Psoas muscle (tissue), 7 donors: ENCODE measurements at regions not wholly inside any gene's neighbourhood (a gene's known extent, or its start where the extent isn't known, plus 50 kb on each side); places are given as distances from the start of the nearest gene placed in this dataset.

Source experiments
- ATAC-seq, 4 donors: fragments of 200-7000 bp; cut with Tn5 transposase; one replicate each; pipeline ENCODE4 v1.9.1; 2020; ENCODE audit warnings: moderate library complexity in 3 of 4, mild to moderate bottlenecking in 2 of 4
- DNase-seq, 2 donors: peaks; one replicate each; pipeline ENCODE4 v3.0.0-alpha.2; 2020
- H3K27ac ChIP-seq: fragments of 200-600 bp; one replicate; pipeline ENCODE4 v1.8.0; 2022
- H3K27me3 ChIP-seq, 3 donors: fragments of 200-600 bp in 1 of 3; one replicate each; pipeline versions ENCODE4 v1.6.1 to v1.8.0; 2013 to 2022; ENCODE audit warnings: low read length in 2 of 3, mild to moderate bottlenecking in 2 of 3, moderate library complexity in 1 of 3; ENCODE audit not compliant: insufficient read depth in 3 of 3
- H3K36me3 ChIP-seq, 2 donors: fragments of 200-600 bp in 1 of 2; one replicate each; pipeline versions ENCODE4 v1.6.1 to v1.8.0; 2013 to 2022; ENCODE audit warnings: low read depth in 1 of 2, mild to moderate bottlenecking in 1 of 2, moderate library complexity in 1 of 2; ENCODE audit not compliant: insufficient read depth in 1 of 2
- H3K4me1 ChIP-seq: fragments of 200-600 bp; one replicate; pipeline ENCODE4 v1.8.0; 2022
- H3K4me3 ChIP-seq: fragments of 200-600 bp; one replicate; pipeline ENCODE4 v1.8.0; 2022; ENCODE audit warnings: mild to moderate bottlenecking
- H3K9me3 ChIP-seq: fragments of 200-600 bp; one replicate; pipeline ENCODE4 v1.8.0; 2022
- CTCF ChIP-seq: fragments of 200-600 bp; IDR thresholded peaks from one replicate; pipeline ENCODE4 v1.8.0; 2022; ENCODE audit warnings: antibody characterized with exemption
- WGBS, 3 donors: extraction: QIAGEN DNeasy Blood & Tissue Kit; methylation state at CpG; one replicate each; pipeline versions ENCODE4 v1.1.6 to v1.1.7; 2013; 5-methylcytosine and 5-hydroxymethylcytosine counted together
- intact Hi-C, 2 donors: fragments of 100-400 bp; cut with DNase I; formaldehyde crosslinking; loops; one replicate each; pipeline versions ENCODE4 v1.11.0 to v1.14.2; 2022
- donor health status: healthy with polysubstance abuse.
- donor health status: DM: no; HTN: no; CAD: no; lungs with moderate emphysema.
- donor health status: Bipolar disorder and iron deficiency.
- donor health status: healthy.
- donor health status: DM: yes; HTN: yes; CAD: no.
- donor health status: DM: no; HTN: no; CAD: no.
- donor health status: DM: yes; HTN: yes; CAD: no.

GRCh38 chr9:135225619-135226228 is 138.3 kb downstream of the OLFM1 start:
- peak in 1 of 2 donors; percentile 3 for DNase-seq
- H3K9me3 ChIP-seq: no peaks in the 10 kb centered on the region
- no peak for ATAC-seq
- no peak for TF ChIP-seq CTCF
- no peak overlapping the region for H3K27ac ChIP-seq
- no peaks in the 10 kb centered on the region for H3K4me1 ChIP-seq
- 91 to 94% (median 93%) methylated on average over 11 of the region's 11 CpGs for WGBS, 3 donors
- no peak overlapping the region for H3K4me3 ChIP-seq
- intact Hi-C loops: no loop called here
- peaks cover 0 to 39% (median 8%) of the 10 kb centered on the region in 3 donors for H3K27me3 ChIP-seq
- no peaks in the 10 kb centered on the region for H3K36me3 ChIP-seq

GRCh38 chr9:135226369-135227050 is 139.0 kb downstream of the OLFM1 start:
- no peaks in the 10 kb centered on the region for H3K4me1 ChIP-seq
- intact Hi-C loops: no loop called here
- H3K27me3 ChIP-seq: peaks cover 0 to 38% (median 8%) of the 10 kb centered on the region in 3 donors
- no peak overlapping the region for H3K27ac ChIP-seq
- H3K9me3 ChIP-seq: no peaks in the 10 kb centered on the region
- TF ChIP-seq CTCF: no peak
- WGBS, 3 donors: 92 to 95% (median 95%) methylated on average over 5 of the region's 5 CpGs
- H3K4me3 ChIP-seq: no peak overlapping the region
- H3K36me3 ChIP-seq: no peaks in the 10 kb centered on the region
- DNase-seq: no peak
- no peak for ATAC-seq

GRCh38 chr9:135227641-135228251 is 140.3 kb downstream of the OLFM1 start:
- H3K27ac ChIP-seq: no peak overlapping the region
- DNase-seq (peak in 1 of 2 donors; percentile 20), ATAC-seq (no peak)
- H3K27me3 ChIP-seq: peaks cover 0 to 44% (median 8%) of the 10 kb centered on the region in 3 donors
- no peak overlapping the region for H3K4me3 ChIP-seq
- H3K36me3 ChIP-seq: no peaks in the 10 kb centered on the region
- intact Hi-C loops: no loop called here
- no peak for TF ChIP-seq CTCF
- 76 to 80% (median 79%) methylated on average over 16 to 17 of the region's 17 CpGs for WGBS, 3 donors
- no peaks in the 10 kb centered on the region for H3K4me1 ChIP-seq
- H3K9me3 ChIP-seq: no peaks in the 10 kb centered on the region

GRCh38 chr9:135228345-135228982 is 141.0 kb downstream of the OLFM1 start:
- WGBS, 3 donors: 64 to 72% (median 65%) methylated on average over 17 to 18 of the region's 18 CpGs
- Histone ChIP-seq H3K27ac (no peak overlapping the region), H3K9me3 (no peaks in the 10 kb centered on the region), H3K36me3 (no peaks in the 10 kb centered on the region), H3K4me3 (no peak overlapping the region), H3K4me1 (no peaks in the 10 kb centered on the region), H3K27me3 (peaks cover 0 to 44% (median 8%) of the 10 kb centered on the region in 3 donors)
- intact Hi-C loops: no loop called here
- DNase-seq: peak in 1 of 2 donors; percentile 28
- TF ChIP-seq CTCF: no peak
- ATAC-seq: no peak
